Ishikawa (cell line): ENCODE measurements at regions not wholly inside any gene's neighbourhood (a gene's known extent, or its start where the extent isn't known, plus 50 kb on each side); places are given as distances from the start of the nearest gene placed in this dataset.

Experiments used
- CEBPB ChIP-seq: IDR thresholded peaks from 2 replicates; pipeline ENCODE4 v1.6.1; 2012
- CREB1 ChIP-seq: IDR thresholded peaks from 2 replicates; pipeline ENCODE4 v1.6.1; 2012; ENCODE audit warnings: low read depth
- EP300 ChIP-seq: IDR thresholded peaks from 2 replicates; pipeline ENCODE4 v1.6.1; 2012; ENCODE audit warnings: borderline replicate concordance
- FOXM1 ChIP-seq: IDR thresholded peaks from 2 replicates; pipeline ENCODE4 v1.6.1; 2012; ENCODE audit warnings: low read depth, borderline replicate concordance
- NFIC ChIP-seq: IDR thresholded peaks from 2 replicates; pipeline ENCODE4 v1.6.1; 2012
- REST ChIP-seq: IDR thresholded peaks from 2 replicates; pipeline ENCODE4 v1.6.1; 2012; ENCODE audit warnings: low read depth, mild to moderate bottlenecking
- TEAD4 ChIP-seq: IDR thresholded peaks from 2 replicates; pipeline ENCODE4 v1.6.1; 2012
- TF ChIP-seq, protein P1 (sequence below): IDR thresholded peaks from 2 replicates; pipeline ENCODE4 v1.6.1; 2012

DNA sequence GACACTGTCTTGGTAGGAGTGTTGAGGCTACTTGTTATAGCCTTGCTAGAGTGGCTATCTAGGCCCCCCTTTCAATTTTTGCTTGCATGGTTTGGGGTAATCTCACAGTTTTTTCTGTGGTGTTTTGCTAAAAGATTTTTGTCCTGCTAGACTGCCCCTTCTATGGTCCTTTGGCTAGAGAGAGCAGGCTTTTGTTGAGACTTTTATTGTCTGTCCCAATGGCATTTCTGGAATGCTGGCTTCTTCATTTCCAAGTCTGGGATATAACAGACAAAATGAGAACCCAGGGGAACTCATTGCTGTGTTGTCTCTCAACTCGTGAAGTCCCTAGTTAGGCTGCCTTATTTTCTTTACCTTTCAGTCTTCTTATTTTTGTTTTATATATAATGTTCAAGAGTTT is 160.2 kb upstream of the ZC4H2 start:
- TF ChIP-seq FOXM1 (no peak), EP300 (no peak), CEBPB (no peak), TEAD4 (no peak), NFIC (no peak), CREB1 (no peak), REST (no peak)
- TF ChIP-seq, protein P1, sequence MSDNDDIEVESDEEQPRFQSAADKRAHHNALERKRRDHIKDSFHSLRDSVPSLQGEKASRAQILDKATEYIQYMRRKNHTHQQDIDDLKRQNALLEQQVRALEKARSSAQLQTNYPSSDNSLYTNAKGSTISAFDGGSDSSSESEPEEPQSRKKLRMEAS: no peak
